ENCODE measurements at regions not wholly inside any gene's neighbourhood (a gene's known extent, or its start where the extent isn't known, plus 50 kb on each side); places are given as distances from the start of the nearest gene placed in this dataset.

GRCh38 chr5:3359642-3360041 lies 236.0 kb upstream of the IRX1 start:
- TF ChIP-seq CTCF (IDR thresholded peaks at IDR 0.05; ENCODE audit: control extremely low read depth in 1 of 3, insufficient read depth in 1 of 3, low read depth in 1 of 3, low read length in 3 of 3) (no peak), GABPA (IDR thresholded peaks at IDR 0.05; ENCODE audit: borderline replicate concordance, insufficient read depth, low read length) (no peak), USF2 (IDR thresholded peaks at IDR 0.05; ENCODE audit: low read length) (no peak), ATF3 (IDR thresholded peaks at IDR 0.05; ENCODE audit: insufficient read depth, low read depth, low read length) (no peak), TAF1 (IDR thresholded peaks at IDR 0.05; ENCODE audit: low read depth, low read length) (no peak), JUN (IDR thresholded peaks at IDR 0.05; ENCODE audit: low read depth, low read length) (no peak), POLR2A (IDR thresholded peaks at IDR 0.05; ENCODE audit: control extremely low read depth in 1 of 2, low read depth in 2 of 2, low read length in 2 of 2) (no peak)
